Anterior cingulate cortex (tissue), 58 donors: ENCODE measurements at regions not wholly inside any gene's neighbourhood (a gene's known extent, or its start where the extent isn't known, plus 50 kb on each side); places are given as distances from the start of the nearest gene placed in this dataset.
A peak's percentile ranks its signal among the peaks of the same experiment; 100 is the strongest.
"Not testable (repeated sequence)": the region's sequence is repeated elsewhere in the genome, so short reads cannot be mapped to it uniquely, and the experiment has no call there.

ENCODE experiments used
- DNase-seq, 58 donors: peaks; one replicate each; lab custom pipeline; 2025; lab: John Stamatoyannopoulos, UW

GRCh38 chr1:88466899-88467580 is 217.0 kb upstream of the PKN2 start:
- no peak for DNase-seq

- no peak for DNase-seq
Observed at GRCh38 chr1:88472298-88472697, 211.8 kb upstream of the PKN2 start.

DNA sequence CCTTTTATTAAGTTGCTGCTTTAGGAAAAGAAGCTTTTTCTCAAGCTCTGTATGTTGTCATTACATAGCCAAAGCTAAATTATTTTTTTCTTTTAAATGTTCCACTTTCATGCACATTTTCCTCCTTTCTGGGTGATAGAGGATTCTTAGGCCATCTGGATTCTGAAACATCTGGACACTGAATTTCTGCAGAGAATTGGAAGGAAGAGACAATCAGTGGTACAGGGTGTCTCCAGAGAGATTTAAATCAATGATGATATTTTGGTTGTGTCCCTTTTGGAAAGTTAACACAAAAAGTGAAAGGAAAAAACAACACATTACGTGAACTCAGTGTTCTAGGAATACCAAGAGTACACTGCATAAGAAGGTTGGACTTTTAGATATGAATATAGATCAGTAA is 211.4 kb upstream of the PKN2 start:
- DNase-seq: no peak

DNA sequence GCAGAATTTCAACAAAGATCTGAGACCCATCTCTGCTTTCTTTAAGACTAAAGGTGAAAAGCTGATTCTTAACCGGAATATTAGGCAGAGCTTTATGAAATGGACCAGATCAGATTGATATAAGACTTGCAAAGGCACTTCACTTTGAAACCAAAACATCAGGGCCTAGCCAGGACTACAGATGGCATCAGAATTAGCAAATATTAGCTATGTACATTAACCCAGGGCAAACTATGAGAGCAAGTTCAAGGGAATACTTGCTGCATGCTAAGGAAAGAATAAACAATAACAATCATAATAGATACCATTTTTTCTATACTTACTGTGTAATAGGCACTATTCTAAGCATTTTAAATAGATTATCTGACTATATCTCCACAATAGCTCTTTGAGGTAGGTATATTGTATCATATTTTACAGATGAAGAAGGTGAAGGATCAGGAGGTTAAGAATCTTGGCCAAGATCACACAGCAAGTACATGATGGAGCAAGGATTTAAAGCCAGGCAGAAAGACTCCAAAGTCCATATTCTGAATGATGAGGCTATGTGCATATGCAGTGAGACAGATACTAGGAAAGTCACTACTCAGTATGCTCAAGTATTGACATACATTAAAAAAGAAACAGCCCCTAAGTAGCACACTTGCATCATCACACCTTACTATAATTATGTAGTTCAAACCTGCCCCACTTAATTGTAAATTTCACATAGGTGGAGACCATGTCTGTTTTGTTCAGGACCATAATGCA is 209.3 kb upstream of the PKN2 start:
- no peak for DNase-seq

GRCh38 chr1:88484881-88485280 is 199.2 kb upstream of the PKN2 start:
- no peak for DNase-seq

DNA sequence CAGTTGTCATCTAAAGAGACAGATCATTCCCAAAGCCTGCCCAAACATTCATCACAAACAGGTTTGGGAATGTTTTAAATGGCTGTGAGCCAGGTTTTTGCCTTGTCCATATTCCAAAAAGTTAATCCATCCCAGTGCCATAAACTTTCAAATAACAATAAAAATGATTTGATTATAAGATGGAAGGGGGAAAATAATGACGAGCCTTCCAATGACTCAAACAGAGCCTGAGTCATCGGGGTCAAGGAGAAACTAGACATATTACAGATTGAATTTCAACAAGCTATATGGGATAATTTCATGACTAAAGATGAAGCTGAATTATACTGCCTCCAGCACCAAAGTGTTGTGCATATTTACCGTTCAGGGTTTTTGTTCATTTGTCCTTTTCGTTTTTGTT is 195.8 kb upstream of the PKN2 start:
- no peak for DNase-seq

- no peak for DNase-seq
Observed at GRCh38 chr1:88490676-88491075, 193.4 kb upstream of the PKN2 start.

DNA sequence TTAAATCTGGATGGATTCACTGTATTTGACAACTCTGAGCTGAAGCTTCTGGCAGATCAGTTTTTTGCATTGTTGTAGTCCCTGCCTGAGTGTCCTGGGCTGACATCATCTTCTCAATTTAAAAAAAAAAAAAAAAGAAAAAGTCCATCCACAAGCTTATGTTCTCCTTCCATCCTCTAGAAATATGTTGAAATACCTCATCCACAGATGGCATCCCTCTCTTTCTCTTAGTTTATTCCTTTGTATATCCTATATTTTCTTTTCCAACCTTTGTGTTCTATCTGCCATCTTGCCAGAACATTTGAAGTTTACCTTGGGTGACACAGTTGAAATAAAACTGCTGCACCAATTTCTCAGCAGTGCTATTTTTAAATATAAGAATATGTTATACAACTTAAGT is 184.4 kb upstream of the PKN2 start:
- no peak for DNase-seq

DNA sequence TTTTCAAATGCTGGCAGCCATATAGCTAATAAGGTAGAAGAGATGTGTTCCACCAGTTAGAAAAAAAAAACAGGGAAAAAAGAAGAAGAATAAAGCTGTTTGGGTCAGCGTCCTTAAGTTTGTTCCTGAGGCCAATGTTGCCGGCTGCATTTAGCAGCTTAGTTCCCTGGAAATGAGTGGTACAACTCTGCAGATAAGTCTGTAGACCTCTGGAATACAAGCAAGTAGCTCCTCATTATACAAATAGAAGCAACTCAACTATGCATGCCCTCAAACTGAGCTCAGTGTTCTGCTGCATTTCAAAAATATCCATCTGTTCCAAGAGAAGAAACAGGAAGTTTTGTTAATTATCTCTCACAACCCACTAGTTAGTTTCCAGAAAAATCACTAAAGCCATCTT is 181.2 kb upstream of the PKN2 start:
- DNase-seq: peak in 1 of 58 donors; percentile 34

GRCh38 chr1:88503646-88504045 is 180.4 kb upstream of the PKN2 start:
- DNase-seq: no peak

DNA sequence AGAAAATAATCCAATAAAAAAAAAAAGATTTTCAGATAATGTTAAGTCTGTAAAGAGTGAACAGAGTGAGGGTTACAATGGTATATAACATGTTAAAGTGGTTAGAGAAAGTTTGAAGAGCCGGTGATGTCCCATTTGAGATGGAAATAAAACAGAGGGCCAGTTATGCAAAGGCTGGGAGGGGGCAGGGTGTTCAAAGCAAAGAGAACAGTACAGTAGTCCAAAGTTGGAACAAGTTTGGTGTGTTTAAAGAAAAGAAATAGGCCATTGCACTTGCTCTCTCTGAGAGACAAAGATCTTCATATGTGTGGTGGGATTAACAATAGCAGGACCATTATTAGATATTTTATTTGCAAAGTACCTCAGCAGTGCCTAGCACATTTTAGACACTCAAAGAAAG is 179.5 kb upstream of the PKN2 start:
- DNase-seq: no peak

DNA sequence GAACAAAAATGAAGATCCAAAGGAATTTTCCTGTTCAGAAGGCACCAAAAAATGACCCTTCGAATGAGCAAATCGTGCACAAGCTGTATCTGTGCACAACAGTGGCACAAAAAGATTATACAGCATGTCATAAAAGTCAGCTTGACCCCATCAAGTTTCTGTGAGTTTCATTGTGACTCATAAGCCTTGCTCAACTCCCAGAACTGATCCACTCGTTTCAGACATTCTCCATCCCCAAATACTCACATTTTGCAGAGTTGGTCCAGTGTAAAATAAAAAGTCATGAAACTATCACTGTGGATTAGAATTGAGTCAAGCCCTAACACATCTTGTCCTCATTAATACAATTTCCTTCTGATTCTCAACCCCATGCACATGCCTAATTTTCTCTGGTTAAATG is 174.7 kb upstream of the PKN2 start:
- DNase-seq: no peak

GRCh38 chr1:88514544-88515060 is 169.5 kb upstream of the PKN2 start:
- no peak for DNase-seq

GRCh38 chr1:88517499-88517898 is 166.6 kb upstream of the PKN2 start:
- not testable (repeated sequence) for DNase-seq

DNA sequence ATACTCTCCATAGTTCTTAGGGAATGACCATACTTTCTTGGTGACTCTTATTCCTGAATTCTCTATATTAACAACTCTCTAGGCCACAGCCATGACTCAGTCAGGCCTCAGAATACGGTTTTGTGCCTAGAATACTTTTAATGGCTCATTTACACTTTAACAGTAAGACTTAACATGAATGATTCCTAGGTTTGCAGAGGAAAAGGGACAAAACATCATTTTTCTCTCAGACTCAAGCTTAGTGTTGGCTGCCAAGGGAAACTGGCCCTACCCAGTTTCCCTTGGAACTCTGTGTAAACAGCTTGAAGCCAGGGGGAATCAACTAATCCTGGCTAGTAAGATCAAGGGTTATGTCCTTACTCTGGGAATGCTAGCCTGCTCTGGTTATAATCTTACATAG is 164.9 kb upstream of the PKN2 start:
- DNase-seq: peak in 2 of 58 donors; percentile 6 to 10

DNA sequence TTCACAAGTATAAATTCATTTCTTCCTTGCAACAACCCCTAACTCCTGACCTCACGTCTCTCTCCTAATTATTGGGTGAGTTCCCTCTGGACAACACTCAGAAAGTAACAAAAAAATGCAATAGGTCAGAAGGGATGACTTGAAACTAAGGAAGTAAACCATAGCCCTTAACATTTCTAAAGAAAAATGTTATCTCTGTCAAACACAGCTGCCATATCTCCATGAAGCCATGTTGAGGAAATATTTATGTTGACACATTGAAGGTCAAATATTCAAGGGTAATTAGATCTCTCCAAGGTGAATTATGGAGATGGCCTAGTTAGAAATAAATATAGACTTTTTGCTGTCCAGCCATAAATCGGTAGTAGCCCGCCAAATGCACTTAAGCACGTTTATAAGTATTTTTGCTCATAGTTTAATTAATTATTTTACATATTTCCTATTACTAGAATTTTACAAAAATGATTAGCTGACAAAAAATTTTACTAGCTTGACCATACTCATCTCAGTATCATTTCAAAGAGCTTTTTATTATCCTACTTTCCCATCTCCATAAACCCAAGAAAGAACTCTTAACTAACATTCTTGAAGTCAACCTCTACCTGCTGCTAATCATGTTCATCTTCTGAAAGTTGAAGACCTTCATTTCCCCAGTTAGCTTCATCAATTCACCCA is 160.1 kb upstream of the PKN2 start:
- DNase-seq: no peak

- DNase-seq: no peak
Observed at GRCh38 chr1:88526456-88526855, 157.6 kb upstream of the PKN2 start.

DNA sequence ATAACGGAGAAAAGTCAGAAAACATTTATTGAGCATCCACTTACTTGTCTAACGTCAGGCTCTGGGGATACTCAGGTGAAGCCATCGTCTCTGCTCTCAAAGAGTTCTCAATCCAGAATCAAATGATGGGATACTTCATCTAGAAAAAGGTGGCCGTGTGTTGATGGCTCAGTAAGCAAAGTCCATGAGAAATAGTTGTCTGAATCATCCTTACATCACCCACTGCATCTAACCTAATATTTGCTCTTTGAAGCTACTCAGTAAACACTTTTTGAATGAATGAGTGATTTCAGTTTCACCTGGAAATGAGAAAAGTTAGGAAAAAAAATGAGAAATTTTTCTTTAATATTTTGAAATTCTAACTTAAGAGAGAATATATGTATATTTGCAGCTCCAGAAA is 155.3 kb upstream of the PKN2 start:
- DNase-seq: no peak

DNA sequence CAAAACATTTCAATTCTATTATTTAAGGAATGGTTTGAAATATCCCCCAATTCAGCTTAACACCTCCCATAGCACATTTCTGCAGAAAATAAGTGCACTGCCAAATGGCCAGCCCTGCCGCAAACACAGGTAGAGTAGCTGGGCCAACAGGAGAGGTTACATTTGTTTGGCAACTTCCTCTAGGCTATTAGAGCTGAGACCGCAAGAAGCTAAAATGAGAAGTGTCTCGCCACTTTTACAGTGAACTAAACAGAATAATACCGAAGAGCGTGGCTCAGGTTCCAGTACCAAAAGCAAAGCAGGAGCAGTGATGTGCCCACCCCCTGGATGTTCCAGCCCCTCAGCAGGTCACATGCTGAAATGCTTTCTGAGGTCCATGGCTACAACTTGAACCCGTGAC is 154.5 kb upstream of the PKN2 start:
- no peak for DNase-seq

GRCh38 chr1:88530246-88530645 is 153.8 kb upstream of the PKN2 start:
- no peak for DNase-seq

- DNase-seq: no peak
Observed at GRCh38 chr1:88537787-88538186, 146.3 kb upstream of the PKN2 start.
